ENCODE measurements at regions not wholly inside any gene's neighbourhood (a gene's known extent, or its start where the extent isn't known, plus 50 kb on each side); places are given as distances from the start of the nearest gene placed in this dataset.

- ATAC-seq (ENCODE audit: low read depth in 2 of 2) (no peak), DNase-seq (no peak)
- Mint-ChIP-seq H3K4me3 (no peak overlapping the region), H3K9me3 (no peaks in the 10 kb centered on the region), H3K36me3 (no peaks in the 10 kb centered on the region), H3K27me3 (peaks cover 0 to 25% (median 0%) of the 10 kb centered on the region in 3 donors), H3K4me1 (peaks cover 33 to 43% (median 36%) of the 10 kb centered on the region in 3 donors), H3K27ac (peak overlapping the region in 1 of 6 donors; percentile 43)
These were observed 125.7 kb upstream of the CHST15 start for GRCh38 chr10:124219062-124219461.

GRCh38 chr10:124217906-124218804 lies 124.8 kb upstream of the CHST15 start:
- DNase-seq (no peak), ATAC-seq (ENCODE audit: low read depth in 2 of 2) (no peak)
- H3K27me3 Mint-ChIP-seq: peaks cover 0 to 25% (median 0%) of the 10 kb centered on the region in 3 donors
- H3K9me3 Mint-ChIP-seq: no peaks in the 10 kb centered on the region
- no peaks in the 10 kb centered on the region for H3K36me3 Mint-ChIP-seq
- H3K4me3 Mint-ChIP-seq: no peak overlapping the region
- peaks cover 33 to 39% (median 35%) of the 10 kb centered on the region in 3 donors for H3K4me1 Mint-ChIP-seq
- H3K27ac Mint-ChIP-seq: no peak overlapping the region

GRCh38 chr10:124217031-124217430 lies 123.6 kb upstream of the CHST15 start:
- peak overlapping the region in 2 of 8 donors; percentile 16 to 44 for H3K4me3 Mint-ChIP-seq
- ATAC-seq (ENCODE audit: low read depth in 2 of 2) (no peak), DNase-seq (no peak)
- H3K4me1 Mint-ChIP-seq: peaks cover 21 to 28% (median 23%) of the 10 kb centered on the region in 3 donors
- peaks cover 0 to 25% (median 0%) of the 10 kb centered on the region in 3 donors for H3K27me3 Mint-ChIP-seq
- no peaks in the 10 kb centered on the region for H3K36me3 Mint-ChIP-seq
- H3K27ac Mint-ChIP-seq: peak overlapping the region in 1 of 6 donors; percentile 32
- peaks cover 0 to 2% (median 0%) of the 10 kb centered on the region in 7 donors for H3K9me3 Mint-ChIP-seq

DNA sequence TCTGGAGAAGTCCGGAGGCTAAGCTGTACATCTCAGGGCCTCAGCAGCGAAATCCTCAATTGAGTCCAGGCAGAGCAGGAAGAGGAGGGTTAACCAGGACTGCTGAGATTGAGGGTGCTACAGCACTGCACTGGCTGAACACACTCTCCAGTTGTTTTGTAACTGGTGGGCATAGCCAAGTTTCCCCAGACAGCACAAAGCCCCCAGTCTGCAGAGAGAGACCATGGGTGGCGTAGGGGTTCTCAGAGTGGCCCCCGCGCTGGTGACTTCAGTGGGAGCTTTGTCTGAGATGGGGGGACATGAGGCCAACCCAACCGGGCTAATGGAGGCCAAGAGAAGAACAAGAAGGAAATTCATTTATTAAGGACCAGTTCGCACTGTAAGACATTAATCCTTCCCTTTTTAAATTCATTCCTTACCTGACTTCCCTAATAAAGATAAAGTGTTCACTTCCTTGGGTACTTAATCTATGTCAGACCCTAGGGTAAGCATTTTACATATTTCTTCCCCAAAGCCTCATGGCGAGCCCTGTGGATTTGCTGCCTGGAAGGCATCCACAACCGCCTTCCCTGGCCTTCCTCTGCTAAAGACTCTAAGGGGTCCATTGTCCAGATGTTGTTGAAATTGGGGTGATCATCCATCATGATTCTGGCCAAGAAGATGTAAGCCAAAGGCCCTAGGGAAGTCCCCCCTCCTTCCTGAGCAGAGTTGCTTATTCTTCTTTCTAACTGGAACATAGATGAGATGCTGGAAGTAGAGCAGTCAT lies 121.4 kb upstream of the CHST15 start:
- peaks cover 0 to 11% (median 0%) of the 10 kb centered on the region in 7 donors for H3K9me3 Mint-ChIP-seq
- no peaks in the 10 kb centered on the region for H3K36me3 Mint-ChIP-seq
- no peak overlapping the region for H3K4me3 Mint-ChIP-seq
- peaks cover 0 to 22% (median 0%) of the 10 kb centered on the region in 3 donors for H3K27me3 Mint-ChIP-seq
- DNase-seq (no peak), ATAC-seq (ENCODE audit: low read depth in 2 of 2) (no peak)
- H3K4me1 Mint-ChIP-seq: peaks cover under 1 to 6% (median 5%) of the 10 kb centered on the region in 3 donors
- H3K27ac Mint-ChIP-seq: no peak overlapping the region

- no peak overlapping the region for H3K27ac Mint-ChIP-seq
- peaks cover 0 to 5% (median 3%) of the 10 kb centered on the region in 3 donors for H3K4me1 Mint-ChIP-seq
- H3K4me3 Mint-ChIP-seq: no peak overlapping the region
- ATAC-seq (ENCODE audit: low read depth in 2 of 2): no peak
- H3K27me3 Mint-ChIP-seq: peaks cover 0 to 14% (median 0%) of the 10 kb centered on the region in 3 donors
- no peaks in the 10 kb centered on the region for H3K36me3 Mint-ChIP-seq
- H3K9me3 Mint-ChIP-seq: peaks cover 0 to 11% (median 0%) of the 10 kb centered on the region in 7 donors
- no peak for DNase-seq
These were observed 120.6 kb upstream of the CHST15 start for GRCh38 chr10:124213899-124214510.

- DNase-seq (no peak), ATAC-seq (ENCODE audit: low read depth in 2 of 2) (no peak)
- Mint-ChIP-seq H3K27me3 (peaks cover 0 to 10% (median 0%) of the 10 kb centered on the region in 3 donors), H3K4me3 (no peak overlapping the region), H3K27ac (no peak overlapping the region), H3K36me3 (no peaks in the 10 kb centered on the region), H3K4me1 (peaks cover 0 to 5% (median 3%) of the 10 kb centered on the region in 3 donors), H3K9me3 (peaks cover 0 to 11% (median 0%) of the 10 kb centered on the region in 7 donors)
These were observed 120.1 kb upstream of the CHST15 start for GRCh38 chr10:124213471-124213870.

GRCh38 chr10:124212702-124213101 lies 119.3 kb upstream of the CHST15 start:
- no peak for ATAC-seq (ENCODE audit: low read depth in 2 of 2)

DNA sequence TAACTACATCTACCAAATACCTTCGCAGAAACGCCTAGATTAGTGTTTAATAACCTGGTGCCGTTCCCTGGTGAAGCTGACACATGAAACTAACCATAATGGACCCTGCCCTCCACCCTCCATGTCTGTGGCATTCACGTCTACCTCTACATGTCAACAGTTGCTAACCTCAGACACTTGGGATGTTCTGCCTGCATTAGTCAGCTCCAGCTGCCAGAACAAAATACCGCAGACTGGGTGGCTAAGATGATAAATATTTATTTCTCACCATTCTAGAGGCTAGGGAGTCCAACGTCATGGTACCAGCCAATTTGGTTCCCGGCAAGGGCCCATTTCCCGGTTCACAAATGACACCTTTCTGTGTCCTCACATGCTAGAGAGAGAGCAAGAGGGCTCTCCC lies 118.5 kb upstream of the CHST15 start:
- no peak overlapping the region for H3K27ac Mint-ChIP-seq
- peaks cover 0 to 3% (median 0%) of the 10 kb centered on the region in 3 donors for H3K27me3 Mint-ChIP-seq
- no peak for ATAC-seq (ENCODE audit: low read depth in 2 of 2)
- H3K9me3 Mint-ChIP-seq: peaks cover 0 to 18% (median 1%) of the 10 kb centered on the region in 7 donors
- peaks cover 0 to 4% (median 3%) of the 10 kb centered on the region in 3 donors for H3K4me1 Mint-ChIP-seq
- H3K4me3 Mint-ChIP-seq: no peak overlapping the region
- H3K36me3 Mint-ChIP-seq: peaks cover 0 to 4% of the 10 kb centered on the region in 2 donors
- no peak for DNase-seq

More at GRCh38 chr10:124212702-124213101, 119.3 kb upstream of the CHST15 start:
- Mint-ChIP-seq H3K36me3 (no peaks in the 10 kb centered on the region), H3K4me3 (no peak overlapping the region), H3K27ac (no peak overlapping the region), H3K9me3 (peaks cover 0 to 12% (median 0%) of the 10 kb centered on the region in 7 donors), H3K27me3 (peaks cover 0 to 10% (median 0%) of the 10 kb centered on the region in 3 donors), H3K4me1 (peaks cover 0 to 5% (median 3%) of the 10 kb centered on the region in 3 donors)
- no peak for DNase-seq

- ATAC-seq (ENCODE audit: low read depth in 2 of 2) (no peak), DNase-seq (no peak)
- peaks cover 0 to 18% (median 1%) of the 10 kb centered on the region in 7 donors for H3K9me3 Mint-ChIP-seq
- H3K4me3 Mint-ChIP-seq: no peak overlapping the region
- no peaks in the 10 kb centered on the region for H3K4me1 Mint-ChIP-seq
- no peak overlapping the region for H3K27ac Mint-ChIP-seq
- H3K36me3 Mint-ChIP-seq: peaks cover 0 to 4% of the 10 kb centered on the region in 2 donors
- no peaks in the 10 kb centered on the region for H3K27me3 Mint-ChIP-seq
These were observed 116.9 kb upstream of the CHST15 start for GRCh38 chr10:124210263-124210662.

GRCh38 chr10:124207391-124207790 lies 114.0 kb upstream of the CHST15 start:
- Mint-ChIP-seq H3K36me3 (peaks cover 0 to 4% of the 10 kb centered on the region in 2 donors), H3K9me3 (peaks cover 0 to 18% (median 1%) of the 10 kb centered on the region in 7 donors), H3K27me3 (no peaks in the 10 kb centered on the region), H3K4me1 (no peaks in the 10 kb centered on the region), H3K27ac (no peak overlapping the region), H3K4me3 (no peak overlapping the region)
- ATAC-seq (ENCODE audit: low read depth in 2 of 2) (no peak), DNase-seq (no peak)

DNA sequence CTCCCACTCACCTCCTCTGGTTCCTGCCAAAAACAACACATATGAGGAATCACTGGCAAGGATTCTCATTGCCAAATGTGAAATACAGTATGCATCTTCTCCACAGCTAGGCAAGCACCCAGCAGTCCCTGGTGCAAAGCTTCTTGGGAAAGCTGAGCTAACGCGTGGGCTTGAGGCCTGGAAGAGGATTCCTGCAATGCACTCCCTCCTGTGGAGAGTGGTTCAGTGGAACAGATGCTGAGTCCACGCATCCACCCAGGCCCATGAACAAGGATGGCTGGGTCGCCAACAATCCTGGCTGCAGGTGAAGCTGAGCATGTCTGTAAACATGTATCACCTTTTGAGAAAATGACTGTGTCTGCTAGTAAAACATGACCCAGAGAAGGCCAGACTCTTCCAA lies 113.2 kb upstream of the CHST15 start:
- DNase-seq: no peak
- H3K4me3 Mint-ChIP-seq: no peak overlapping the region
- H3K4me1 Mint-ChIP-seq: no peaks in the 10 kb centered on the region
- H3K27me3 Mint-ChIP-seq: no peaks in the 10 kb centered on the region
- H3K27ac Mint-ChIP-seq: peak overlapping the region in 1 of 6 donors; percentile 12
- no peak for ATAC-seq (ENCODE audit: low read depth in 2 of 2)
- peaks cover 0 to 18% (median 1%) of the 10 kb centered on the region in 7 donors for H3K9me3 Mint-ChIP-seq
- H3K36me3 Mint-ChIP-seq: peaks cover 0 to 4% of the 10 kb centered on the region in 2 donors

DNA sequence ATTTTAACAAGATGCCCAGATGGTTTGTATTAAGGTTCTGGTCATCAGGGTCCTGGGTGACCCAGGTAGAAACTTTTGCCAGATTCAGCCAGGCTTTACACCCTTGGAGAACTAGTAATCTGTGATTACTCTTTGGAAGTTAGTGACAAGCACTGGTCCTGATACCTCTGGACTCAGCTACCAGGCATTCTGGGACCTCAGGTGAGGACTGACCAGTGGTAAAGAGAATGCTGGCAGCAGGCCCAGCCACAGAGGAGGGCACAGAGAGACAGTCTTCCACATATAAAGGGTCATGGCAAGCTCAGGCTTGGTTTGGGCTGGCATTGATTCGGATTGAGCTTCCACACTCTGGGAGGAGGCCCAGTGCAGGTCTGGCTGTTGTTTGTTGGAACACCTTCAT lies 112.0 kb upstream of the CHST15 start:
- no peak overlapping the region for H3K4me3 Mint-ChIP-seq
- H3K36me3 Mint-ChIP-seq: peaks cover 0 to 4% of the 10 kb centered on the region in 2 donors
- no peak for DNase-seq
- H3K27ac Mint-ChIP-seq: peak overlapping the region in 1 of 6 donors; percentile 70
- ATAC-seq (ENCODE audit: low read depth in 2 of 2): no peak
- no peaks in the 10 kb centered on the region for H3K27me3 Mint-ChIP-seq
- H3K4me1 Mint-ChIP-seq: no peaks in the 10 kb centered on the region
- peaks cover 0 to 13% (median 4%) of the 10 kb centered on the region in 7 donors for H3K9me3 Mint-ChIP-seq

- peaks cover 0 to 12% (median 4%) of the 10 kb centered on the region in 7 donors for H3K9me3 Mint-ChIP-seq
- peaks cover 0 to 4% of the 10 kb centered on the region in 2 donors for H3K36me3 Mint-ChIP-seq
- no peaks in the 10 kb centered on the region for H3K27me3 Mint-ChIP-seq
- no peaks in the 10 kb centered on the region for H3K4me1 Mint-ChIP-seq
- ATAC-seq (ENCODE audit: low read depth in 2 of 2): no peak
- no peak overlapping the region for H3K4me3 Mint-ChIP-seq
- peak overlapping the region in 1 of 6 donors; percentile 63 for H3K27ac Mint-ChIP-seq
- no peak for DNase-seq
These were observed 111.3 kb upstream of the CHST15 start for GRCh38 chr10:124204726-124205125.

Measured in naive B cell (primary cell).